HUES6 (cell line): ENCODE measurements at regions not wholly inside any gene's neighbourhood (a gene's known extent, or its start where the extent isn't known, plus 50 kb on each side); places are given as distances from the start of the nearest gene placed in this dataset.

Experiments
- H3K27ac ChIP-seq: 2 replicates; pipeline ENCODE4 v1.7.0; 2013; ENCODE audit warnings: low read depth, mild to moderate bottlenecking, low read length, inconsistent platforms
- H3K27me3 ChIP-seq: 2 replicates; pipeline ENCODE4 v1.6.1; 2013; ENCODE audit warnings: low read length; ENCODE audit not compliant: control insufficient read depth, insufficient read depth
- H3K36me3 ChIP-seq: 2 replicates; pipeline ENCODE4 v1.6.1; 2013; ENCODE audit warnings: low read length; ENCODE audit not compliant: control insufficient read depth, insufficient read depth
- H3K4me1 ChIP-seq: 2 replicates; pipeline ENCODE4 v1.6.1; 2013; ENCODE audit warnings: low read length; ENCODE audit not compliant: control insufficient read depth, insufficient read depth
- H3K4me3 ChIP-seq: 2 replicates; pipeline ENCODE4 v1.5.1; 2013; ENCODE audit warnings: low read depth, low read length
- H3K9ac ChIP-seq: one replicate; pipeline ENCODE4 v1.6.1; 2013; ENCODE audit warnings: mild to moderate bottlenecking, low read length
- H3K9me3 ChIP-seq: 2 replicates; pipeline ENCODE4 v1.6.1; 2013; ENCODE audit warnings: low read depth, low read length; ENCODE audit not compliant: control insufficient read depth, insufficient read depth

DNA sequence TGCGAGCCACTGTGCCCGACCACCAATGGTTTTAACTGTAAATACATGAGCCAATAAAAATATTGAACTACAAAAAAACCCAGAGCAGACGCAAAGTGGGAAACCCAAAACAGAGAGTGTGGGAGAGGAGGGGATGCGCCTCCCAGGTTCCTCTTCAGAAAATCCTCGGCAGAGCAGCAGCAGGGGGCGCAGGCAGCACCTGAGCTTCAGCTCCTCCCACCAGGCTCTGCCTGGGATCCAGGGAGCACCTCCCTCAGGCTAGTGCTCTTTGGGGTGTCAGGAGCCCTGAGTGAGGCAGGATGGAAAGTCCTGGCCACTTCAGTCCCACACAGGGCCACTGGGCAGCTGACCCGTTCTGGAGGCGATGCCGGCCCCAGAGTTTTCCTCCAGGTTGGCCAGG, 536.9 kb upstream of the CDH4 start:
- Histone ChIP-seq H3K27me3 (no peaks in the 10 kb centered on the region), H3K4me3 (no peak overlapping the region), H3K27ac (no peak overlapping the region), H3K36me3 (no peaks in the 10 kb centered on the region), H3K4me1 (peaks cover 12% of the 10 kb centered on the region), H3K9ac (no peak overlapping the region), H3K9me3 (no peaks in the 10 kb centered on the region)

DNA sequence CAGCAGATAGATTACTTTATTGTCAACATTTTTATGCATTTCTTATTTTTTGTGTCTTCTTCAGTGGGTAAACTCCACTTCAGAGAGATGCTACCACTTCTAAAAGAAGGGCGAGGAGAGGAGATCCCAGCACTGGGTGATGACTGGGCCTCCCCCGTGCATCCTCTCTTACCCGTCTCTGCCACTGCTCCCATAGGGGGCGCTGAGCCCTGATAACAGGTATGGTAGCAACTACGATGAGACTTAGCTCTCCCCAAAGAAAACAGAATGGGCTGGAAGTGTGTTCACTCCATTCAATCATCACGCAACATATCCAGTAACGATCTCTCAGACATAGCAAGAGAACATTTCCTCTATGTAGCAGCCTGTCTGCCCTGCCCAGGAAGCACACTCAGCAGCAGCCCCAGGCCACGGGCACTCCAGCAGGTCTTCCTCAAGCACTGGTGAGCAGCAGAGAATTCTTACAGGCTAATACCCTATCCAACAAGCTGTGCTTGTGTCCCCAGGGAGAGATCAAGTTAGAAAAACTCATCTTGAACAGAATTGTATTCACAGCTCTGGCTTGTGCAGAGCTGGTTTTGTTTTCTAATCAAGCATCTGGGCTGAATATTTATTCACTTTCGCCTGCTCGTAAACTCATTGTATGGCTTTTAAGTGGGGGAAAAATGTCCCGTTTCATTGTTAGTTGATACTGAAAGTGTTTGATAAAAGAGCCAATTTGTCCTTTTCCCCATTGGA, 533.1 kb upstream of the CDH4 start:
- Histone ChIP-seq H3K27me3 (no peaks in the 10 kb centered on the region), H3K9me3 (no peaks in the 10 kb centered on the region), H3K4me1 (peaks cover 12% of the 10 kb centered on the region), H3K36me3 (no peaks in the 10 kb centered on the region), H3K4me3 (no peak overlapping the region), H3K9ac (no peak overlapping the region), H3K27ac (no peak overlapping the region)

DNA sequence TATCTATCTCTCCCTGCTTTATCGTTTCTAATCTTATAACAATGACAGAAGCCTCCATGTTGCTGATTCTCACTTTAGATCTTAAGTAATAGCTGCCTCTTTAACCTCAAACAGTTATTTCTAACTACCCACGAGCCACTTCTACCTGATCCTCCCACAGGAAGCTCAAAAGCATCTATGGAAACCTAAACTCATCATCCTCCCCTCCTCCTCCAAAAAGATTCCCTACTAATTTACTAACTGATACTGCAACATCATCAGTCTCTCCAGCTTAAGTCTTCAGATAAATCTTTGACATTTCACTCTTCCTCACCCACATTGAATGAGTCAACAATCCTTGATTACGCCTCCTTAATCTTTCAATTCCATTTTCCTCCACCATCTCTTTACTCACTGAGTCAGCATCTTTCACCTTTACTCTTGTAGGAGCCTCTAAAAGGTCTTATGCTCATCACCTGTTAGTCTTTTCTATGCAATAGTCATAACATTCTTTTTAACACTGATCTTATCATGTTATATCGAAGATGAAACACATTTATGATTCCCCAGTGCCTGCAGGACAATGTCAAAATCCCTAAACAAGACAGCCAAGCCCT, 526.7 kb upstream of the CDH4 start:
- Histone ChIP-seq H3K4me3 (no peak overlapping the region), H3K9me3 (peaks cover 9% of the 10 kb centered on the region), H3K27me3 (no peaks in the 10 kb centered on the region), H3K27ac (no peak overlapping the region), H3K36me3 (peaks cover 2% of the 10 kb centered on the region; the same call in 1 of the 2 replicates), H3K9ac (no peak overlapping the region), H3K4me1 (peaks cover 26% of the 10 kb centered on the region)

DNA sequence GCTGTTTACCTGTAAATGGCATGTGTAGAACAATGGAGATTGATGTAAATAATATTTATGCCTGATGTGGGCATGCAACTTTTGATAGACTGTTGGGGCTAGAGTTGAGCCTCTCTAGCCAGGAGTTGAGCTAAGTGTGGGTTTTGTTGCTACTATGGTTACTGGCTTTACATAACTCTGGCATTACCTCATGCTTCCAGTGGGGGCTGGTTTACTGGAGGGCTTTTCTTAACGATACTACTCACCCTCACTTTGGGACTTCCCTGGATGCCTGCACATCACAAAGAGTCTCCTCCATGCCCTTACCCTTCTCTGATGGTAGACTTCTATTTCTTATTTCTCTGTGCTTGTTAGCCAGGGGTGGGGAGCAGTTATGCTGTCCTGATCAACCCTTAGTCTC, 524.6 kb upstream of the CDH4 start:
- H3K27me3 ChIP-seq: no peaks in the 10 kb centered on the region
- H3K9ac ChIP-seq: no peak overlapping the region
- H3K9me3 ChIP-seq: peaks cover 9% of the 10 kb centered on the region
- no peak overlapping the region for H3K27ac ChIP-seq
- H3K4me1 ChIP-seq: peaks cover 26% of the 10 kb centered on the region
- H3K36me3 ChIP-seq: peaks cover 2% of the 10 kb centered on the region; the same call in 1 of the 2 replicates
- H3K4me3 ChIP-seq: no peak overlapping the region

DNA sequence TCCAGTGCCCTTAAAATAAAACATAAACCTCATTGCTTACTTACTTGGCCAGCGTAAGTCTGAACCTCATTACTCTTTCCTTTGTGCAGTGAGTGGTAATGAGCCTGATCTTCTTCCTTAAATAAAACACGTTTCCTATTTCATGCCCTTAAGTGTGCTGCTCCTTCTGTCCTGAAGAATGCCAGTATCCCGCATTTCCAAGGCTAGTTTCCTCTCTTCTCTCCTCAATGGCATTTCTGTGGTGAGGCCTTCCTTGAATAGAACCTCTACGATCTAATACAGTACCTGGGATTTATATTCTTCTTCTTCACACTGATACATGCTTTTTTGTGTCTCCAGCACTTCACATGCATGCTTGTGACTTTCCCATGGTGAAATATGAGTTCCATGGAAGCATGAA, 523.4 kb upstream of the CDH4 start:
- H3K4me1 ChIP-seq: peaks cover 29% of the 10 kb centered on the region
- H3K4me3 ChIP-seq: peak overlapping the region; percentile 5; the same call in 1 of the 2 replicates
- peaks cover 9% of the 10 kb centered on the region for H3K9me3 ChIP-seq
- H3K27me3 ChIP-seq: no peaks in the 10 kb centered on the region
- no peak overlapping the region for H3K9ac ChIP-seq
- H3K27ac ChIP-seq: peak overlapping the region; percentile 10; the same call in 1 of the 2 replicates
- peaks cover 2% of the 10 kb centered on the region; the same call in 1 of the 2 replicates for H3K36me3 ChIP-seq

DNA sequence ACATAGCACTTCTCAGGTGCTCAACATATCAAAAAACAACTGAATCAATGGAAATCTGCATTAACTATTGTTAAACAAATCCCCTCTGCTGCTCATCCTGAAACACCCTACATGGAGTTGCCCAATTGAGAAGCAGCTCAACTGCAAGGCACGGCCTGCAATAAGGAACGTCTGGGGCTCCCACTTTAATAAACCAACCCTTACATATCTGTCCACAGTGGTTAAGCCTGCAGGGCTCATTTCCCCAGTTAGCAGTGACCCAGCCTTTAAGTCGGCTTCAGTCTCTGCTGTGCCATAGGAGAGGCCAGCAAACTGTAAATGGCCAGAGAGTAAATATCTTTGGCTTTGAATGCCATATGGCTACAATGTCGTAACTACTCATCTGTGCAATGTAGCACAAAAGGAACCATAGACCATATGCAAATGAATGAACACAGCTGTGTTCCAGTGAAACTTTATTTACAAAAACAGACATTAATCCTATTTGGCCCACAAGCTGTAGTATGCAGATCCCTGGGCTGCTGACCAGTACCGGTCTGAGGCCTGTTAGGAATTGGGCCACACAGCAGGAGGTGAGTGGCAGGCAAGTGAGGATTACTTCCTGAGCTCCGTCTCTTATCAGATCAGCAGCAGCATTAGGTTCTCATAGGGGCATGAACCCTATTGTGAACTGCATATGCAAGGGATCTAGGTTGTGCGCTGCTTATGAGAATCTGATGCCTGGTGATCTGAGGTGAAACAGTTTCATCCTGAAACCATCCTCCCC, 522.7 kb upstream of the CDH4 start:
- no peak overlapping the region for H3K9ac ChIP-seq
- H3K27ac ChIP-seq: peak overlapping the region; percentile 10
- H3K27me3 ChIP-seq: no peaks in the 10 kb centered on the region
- peaks cover 2% of the 10 kb centered on the region; the same call in 1 of the 2 replicates for H3K36me3 ChIP-seq
- H3K4me3 ChIP-seq: no peak overlapping the region
- peaks cover 30% of the 10 kb centered on the region for H3K4me1 ChIP-seq
- peaks cover 9% of the 10 kb centered on the region for H3K9me3 ChIP-seq

DNA sequence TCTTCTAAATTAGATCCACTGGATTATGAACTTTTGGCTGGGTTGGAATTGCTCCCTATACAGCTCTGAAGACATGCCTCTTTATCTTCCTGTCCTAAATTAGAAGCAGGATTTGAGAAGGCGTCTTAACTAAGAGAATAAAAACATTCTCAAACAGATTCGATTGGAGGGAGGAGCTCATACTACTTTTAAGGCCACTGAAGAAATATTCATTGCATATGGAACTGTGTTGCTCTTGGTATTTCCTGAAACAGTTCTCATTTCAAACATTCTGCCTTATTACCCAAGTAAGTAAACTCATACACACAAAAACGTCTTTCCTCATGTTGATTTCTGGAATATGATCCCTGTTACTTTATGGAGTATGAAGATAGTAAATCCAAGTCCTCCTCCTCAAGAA, 519.7 kb upstream of the CDH4 start:
- H3K27ac ChIP-seq: no peak overlapping the region
- H3K4me1 ChIP-seq: peaks cover 30% of the 10 kb centered on the region
- no peak overlapping the region for H3K9ac ChIP-seq
- H3K4me3 ChIP-seq: no peak overlapping the region
- no peaks in the 10 kb centered on the region for H3K9me3 ChIP-seq
- H3K36me3 ChIP-seq: no peaks in the 10 kb centered on the region
- no peaks in the 10 kb centered on the region for H3K27me3 ChIP-seq

DNA sequence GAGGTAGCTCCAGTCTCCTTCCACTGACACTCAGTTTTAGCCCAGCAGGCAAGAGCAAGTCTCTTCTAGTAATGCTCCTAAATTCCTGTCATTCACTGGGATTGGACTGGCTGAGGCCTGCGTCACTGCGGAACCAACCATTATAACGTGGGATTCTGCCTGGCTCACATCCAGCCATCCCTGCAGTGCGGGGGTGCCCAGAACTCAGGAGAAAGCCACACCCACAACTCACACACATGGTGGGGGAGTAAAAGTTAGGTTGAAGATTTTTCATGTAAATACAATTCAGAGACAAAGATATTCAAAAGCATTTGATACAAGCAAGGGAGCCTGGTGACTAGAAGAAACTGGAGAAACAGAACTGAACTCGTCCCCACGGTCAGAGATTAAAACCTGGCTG, 504.0 kb upstream of the CDH4 start:
- no peaks in the 10 kb centered on the region for H3K27me3 ChIP-seq
- no peak overlapping the region for H3K9ac ChIP-seq
- H3K4me1 ChIP-seq: peaks cover 26% of the 10 kb centered on the region

DNA sequence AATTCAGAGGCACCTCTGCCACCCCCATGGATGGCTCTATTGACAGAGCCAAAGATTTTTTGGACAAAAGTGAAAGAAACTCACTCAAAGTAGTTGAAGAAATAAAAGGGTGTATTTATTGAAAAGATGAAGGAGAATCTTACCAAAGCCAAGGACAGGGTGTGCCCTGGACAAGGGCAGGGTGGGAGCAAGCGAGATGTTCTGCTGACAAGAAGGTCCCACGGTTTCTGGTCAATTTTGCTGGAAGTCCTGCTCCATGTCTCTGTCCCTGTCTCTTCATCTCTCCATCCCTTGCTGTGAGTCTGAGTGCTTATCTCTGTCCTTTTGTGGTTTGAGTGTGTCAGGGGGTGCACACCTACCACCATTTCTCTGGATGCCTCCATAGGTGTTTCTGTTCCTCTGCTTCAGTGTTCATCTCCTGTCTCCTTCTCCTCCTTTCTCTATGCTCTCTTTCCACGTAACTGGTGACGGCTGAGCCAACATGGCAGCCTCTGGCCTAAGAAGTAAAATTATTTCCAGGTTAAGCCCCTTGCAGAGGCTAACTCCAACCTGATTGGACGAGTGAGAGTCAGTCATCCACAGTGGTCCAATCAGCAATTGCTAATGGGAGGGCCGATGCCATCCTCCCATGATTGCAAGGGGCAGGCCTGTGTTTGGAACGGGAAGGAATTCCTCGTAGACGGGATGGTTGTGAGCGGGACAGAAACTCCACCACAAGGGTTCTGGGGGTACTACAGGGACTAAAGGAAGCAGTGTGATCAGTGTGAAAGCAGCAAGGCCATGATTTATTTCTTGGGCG, 502.1 kb upstream of the CDH4 start:
- no peak overlapping the region for H3K4me3 ChIP-seq
- H3K4me1 ChIP-seq: peaks cover 26% of the 10 kb centered on the region
- H3K36me3 ChIP-seq: no peaks in the 10 kb centered on the region
- H3K9ac ChIP-seq: no peak overlapping the region
- H3K27me3 ChIP-seq: no peaks in the 10 kb centered on the region; the same call in 1 of the 2 replicates
- H3K27ac ChIP-seq: no peak overlapping the region
- H3K9me3 ChIP-seq: peaks cover 12% of the 10 kb centered on the region

More for the DNA sequence above, 504.0 kb upstream of the CDH4 start:
- peaks cover 16% of the 10 kb centered on the region for H3K9me3 ChIP-seq
- H3K4me3 ChIP-seq: no peak overlapping the region
- no peak overlapping the region for H3K27ac ChIP-seq
- H3K36me3 ChIP-seq: no peaks in the 10 kb centered on the region

DNA sequence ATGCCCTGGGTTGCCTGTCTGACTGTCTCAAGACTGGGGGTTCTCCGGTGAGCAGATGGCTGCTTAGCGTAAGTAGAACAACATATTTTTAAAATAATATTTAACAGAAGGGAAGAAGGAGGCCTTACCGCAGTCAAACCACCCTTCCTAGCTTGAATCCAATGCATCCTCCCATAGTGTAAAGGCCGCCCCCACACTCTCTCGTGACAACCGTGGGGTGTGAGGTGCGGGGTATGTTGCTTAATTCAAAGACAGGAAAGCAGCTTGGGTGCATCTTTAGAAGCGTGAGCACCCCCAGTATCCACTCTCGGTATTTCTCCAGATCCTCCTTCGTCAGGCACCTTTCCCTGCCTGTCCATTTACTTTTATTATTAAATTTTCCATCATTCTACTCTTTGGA, 501.2 kb upstream of the CDH4 start:
- Histone ChIP-seq H3K4me3 (no peak overlapping the region), H3K4me1 (peaks cover 26% of the 10 kb centered on the region), H3K9me3 (peaks cover 12% of the 10 kb centered on the region), H3K36me3 (no peaks in the 10 kb centered on the region), H3K27ac (no peak overlapping the region), H3K9ac (no peak overlapping the region), H3K27me3 (no peaks in the 10 kb centered on the region; the same call in 1 of the 2 replicates)
